ENCODE measurements at regions not wholly inside any gene's neighbourhood (a gene's known extent, or its start where the extent isn't known, plus 50 kb on each side); places are given as distances from the start of the nearest gene placed in this dataset.
A peak's percentile ranks its signal among the peaks of the same experiment; 100 is the strongest.

- DNase-seq (ENCODE audit: low spot score): no peak
Observed at GRCh38 chr9:94159069-94159939, 75.0 kb downstream of the PTPDC1 start.

GRCh38 chr9:94160594-94161501 lies 76.6 kb downstream of the PTPDC1 start:
- DNase-seq (ENCODE audit: low spot score): no peak

DNA sequence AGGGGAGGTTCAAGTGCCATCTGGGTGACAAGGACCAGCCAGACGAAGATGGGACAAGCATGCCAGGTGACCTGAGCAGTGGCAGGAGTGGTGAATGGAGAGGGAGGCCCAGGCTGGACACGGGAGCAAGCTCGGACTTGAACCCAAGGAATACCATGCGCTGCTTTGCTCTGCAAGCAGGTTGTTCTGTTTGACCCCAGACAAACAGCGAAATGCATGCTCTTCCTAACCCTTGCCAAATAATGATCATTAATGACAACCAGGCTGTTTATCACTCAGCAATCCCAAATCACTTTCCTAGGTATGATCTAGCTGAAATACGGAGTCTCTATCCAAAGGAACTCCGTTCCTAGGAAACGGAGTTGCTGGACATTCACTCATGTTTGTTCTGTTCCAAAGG lies 77.4 kb downstream of the PTPDC1 start:
- DNase-seq (ENCODE audit: low spot score): no peak

- no peak for DNase-seq (ENCODE audit: low spot score)
Observed at GRCh38 chr9:94164806-94165549, 80.7 kb downstream of the PTPDC1 start.

GRCh38 chr9:94165592-94166235 lies 81.5 kb downstream of the PTPDC1 start:
- peak; percentile 97 for DNase-seq (ENCODE audit: low spot score)

DNA sequence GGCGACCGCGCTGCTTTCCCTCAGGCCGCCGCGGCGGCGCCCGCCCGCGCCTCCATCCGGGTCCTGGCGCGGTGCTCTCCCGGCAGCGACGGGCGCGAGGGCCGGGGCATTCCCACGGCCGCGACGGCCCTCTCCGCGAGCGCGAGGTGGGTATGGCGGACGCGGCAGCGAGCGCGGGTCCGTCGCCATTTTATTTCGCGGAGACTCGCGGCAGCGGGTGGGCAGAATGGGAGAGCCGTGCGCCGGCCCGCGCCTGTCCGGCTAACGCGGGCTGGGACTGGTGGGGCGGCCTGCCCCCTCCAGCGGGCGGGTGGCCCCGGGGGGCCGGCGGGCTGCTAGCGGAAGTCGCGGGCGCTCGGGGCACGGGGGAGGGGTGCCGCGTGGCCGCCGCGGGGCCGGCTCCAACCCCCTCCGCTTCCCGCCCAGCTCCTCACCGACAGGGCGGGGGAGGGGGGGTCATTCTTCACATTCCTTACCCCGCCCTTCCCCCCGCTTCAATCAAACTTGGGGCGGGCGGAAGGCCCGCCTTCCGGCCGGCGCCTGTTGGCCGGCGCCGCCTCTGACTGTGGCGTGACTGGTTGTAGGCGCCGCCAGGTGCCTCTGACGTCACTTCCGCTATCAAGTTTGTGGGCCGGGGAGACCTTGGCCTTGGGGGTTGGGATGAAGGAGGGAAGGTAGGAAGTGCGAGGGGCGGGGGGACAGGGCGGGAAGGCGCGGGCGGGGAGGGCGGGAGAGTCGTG lies 82.1 kb downstream of the PTPDC1 start:
- DNase-seq (ENCODE audit: low spot score): peak; percentile 96

GRCh38 chr9:94166976-94167346 lies 82.7 kb downstream of the PTPDC1 start:
- DNase-seq (ENCODE audit: low spot score): peak; percentile 87

DNA sequence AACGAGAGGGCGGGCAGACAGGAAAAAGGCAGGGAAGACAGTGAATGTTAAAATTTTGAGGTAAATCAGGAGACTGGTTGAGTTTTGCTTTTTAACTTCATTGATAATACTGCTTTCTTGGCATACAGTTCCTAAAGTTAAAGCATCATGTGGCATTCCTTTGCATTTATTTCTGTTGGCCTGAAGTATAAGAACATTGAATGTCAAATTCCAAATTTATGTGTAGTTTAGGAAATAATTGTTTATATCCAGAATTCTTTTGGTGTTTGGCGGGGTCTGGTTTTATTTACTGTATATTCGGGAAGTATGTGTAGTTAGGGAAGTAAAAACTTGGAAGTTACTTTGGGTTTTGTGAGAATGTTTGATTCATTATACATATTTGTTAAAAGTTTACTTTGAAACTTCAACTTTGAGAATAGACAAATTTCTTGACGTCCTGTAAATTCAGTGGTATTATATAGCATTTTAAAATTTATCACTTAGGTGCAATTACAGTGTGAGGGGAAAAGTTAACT lies 83.2 kb downstream of the PTPDC1 start:
- DNase-seq (ENCODE audit: low spot score): no peak

DNA sequence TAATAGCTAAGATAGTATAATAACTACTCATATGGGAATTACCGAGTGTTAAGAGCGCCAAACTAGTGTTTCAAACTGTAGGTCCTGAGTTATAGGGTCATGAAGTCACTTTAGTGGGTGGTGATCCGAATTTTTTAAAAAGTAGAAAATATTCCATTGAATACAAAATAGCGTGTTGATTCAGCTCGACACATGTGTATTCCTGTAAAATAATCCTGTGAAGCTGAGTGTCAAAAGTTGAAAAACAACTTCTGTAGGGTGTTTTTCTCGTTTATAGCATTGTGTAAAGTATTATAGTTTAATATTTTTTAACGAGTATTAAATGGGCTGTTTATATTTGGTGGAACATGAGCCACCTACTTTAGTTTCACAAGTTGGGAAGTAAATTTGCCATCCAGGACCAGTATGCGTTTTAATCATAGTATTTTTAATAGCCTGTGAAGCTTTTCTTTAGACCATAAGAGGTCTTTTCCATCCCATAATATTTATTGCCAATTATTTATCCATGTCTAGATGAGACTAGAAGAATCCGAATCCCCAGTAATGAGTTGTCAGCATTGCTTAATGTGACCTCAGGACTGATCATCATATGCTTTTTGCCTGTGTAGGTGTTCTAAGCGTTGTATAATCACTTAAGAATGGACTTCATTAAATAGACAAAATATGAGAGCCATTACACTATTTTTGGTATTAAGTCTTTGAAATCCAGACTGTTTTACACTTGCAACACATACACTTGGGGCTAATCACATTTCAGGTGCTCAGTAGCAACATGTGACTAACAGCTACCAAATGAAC lies 84.1 kb downstream of the PTPDC1 start:
- DNase-seq (ENCODE audit: low spot score): no peak

DNA sequence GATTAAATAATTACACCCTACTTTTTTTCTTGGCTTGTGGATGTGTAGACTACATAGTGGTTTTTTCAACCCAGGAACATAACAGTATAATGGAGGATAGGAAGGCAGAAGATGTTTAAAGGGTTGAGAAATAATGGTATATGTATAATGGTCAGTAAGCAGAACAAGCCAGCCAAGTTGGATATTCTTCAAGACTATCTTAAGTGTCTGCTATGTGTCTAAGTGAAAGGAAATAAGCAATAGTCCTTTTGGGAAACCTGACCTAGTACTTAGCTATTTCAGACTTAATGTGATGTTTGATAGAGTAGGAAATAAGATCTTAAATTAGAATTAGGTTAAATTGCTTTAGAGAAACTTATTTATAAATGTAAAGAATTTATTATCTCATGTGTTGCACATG lies 85.7 kb downstream of the PTPDC1 start:
- DNase-seq (ENCODE audit: low spot score): no peak

GRCh38 chr9:94173632-94174031 lies 85.5 kb upstream of the ZNF169 start:
- DNase-seq (ENCODE audit: low spot score): no peak

DNA sequence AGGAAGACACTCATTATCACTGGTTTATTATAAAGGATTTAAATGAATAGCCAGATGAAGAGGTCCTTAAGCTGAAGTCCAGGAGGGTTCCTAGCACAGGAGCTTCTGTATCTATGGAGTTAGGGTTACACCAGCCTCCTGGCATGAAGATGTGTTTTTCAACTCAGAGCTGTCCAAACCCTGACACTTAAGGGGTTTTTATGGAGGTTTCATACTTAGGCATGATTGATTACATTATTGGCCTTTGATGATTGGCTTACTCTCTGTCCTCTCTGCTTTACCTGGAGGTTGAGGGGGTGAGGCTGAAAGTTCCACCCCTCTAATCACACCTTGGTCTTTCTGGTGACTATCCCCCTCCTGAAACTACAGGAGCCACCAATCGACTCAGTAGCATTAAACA lies 84.9 kb upstream of the ZNF169 start:
- no peak for DNase-seq (ENCODE audit: low spot score)

DNA sequence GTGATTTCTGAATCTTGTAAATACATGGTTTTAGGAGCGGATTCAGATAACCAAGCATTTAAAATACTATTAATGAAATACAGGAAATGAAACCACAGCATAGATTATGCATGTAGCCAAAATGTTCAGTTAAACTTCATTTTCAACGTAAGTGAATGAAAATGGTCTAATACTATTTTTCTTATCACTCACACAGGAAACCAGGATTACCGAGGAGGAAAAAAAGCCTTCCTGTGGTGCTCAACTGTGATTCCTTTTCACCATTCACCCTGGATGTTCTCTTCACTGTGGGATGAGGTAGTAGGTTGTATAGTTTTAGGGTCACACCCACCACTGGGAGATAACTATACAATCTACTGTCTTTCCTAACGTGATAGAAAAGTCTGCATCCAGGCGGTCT lies 83.4 kb upstream of the ZNF169 start:
- DNase-seq (ENCODE audit: low spot score): no peak

DNA sequence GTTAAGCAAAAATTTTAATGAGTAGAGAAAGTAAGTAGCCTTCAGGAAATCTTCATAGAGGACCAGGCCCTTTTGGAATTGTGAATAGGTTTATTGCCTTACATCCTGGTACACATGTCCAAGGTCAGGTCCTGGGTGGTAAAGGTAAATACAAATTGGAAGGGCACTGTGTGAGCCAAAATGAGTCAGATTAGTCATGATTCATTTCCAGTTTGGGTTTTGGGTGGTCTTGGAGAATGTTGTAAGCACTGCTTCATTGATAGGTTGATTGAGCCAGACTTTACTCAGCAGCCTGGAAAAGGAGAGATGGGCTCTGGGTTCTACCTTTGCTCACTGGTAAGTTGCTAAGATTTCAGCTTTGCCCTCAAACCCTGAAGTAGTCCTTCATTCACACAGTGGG lies 82.5 kb upstream of the ZNF169 start:
- no peak for DNase-seq (ENCODE audit: low spot score)

- no peak for DNase-seq (ENCODE audit: low spot score)
Observed at GRCh38 chr9:94178927-94179326, 80.2 kb upstream of the ZNF169 start.

GRCh38 chr9:94181408-94182181 lies 77.5 kb upstream of the ZNF169 start:
- no peak for DNase-seq (ENCODE audit: low spot score)

DNA sequence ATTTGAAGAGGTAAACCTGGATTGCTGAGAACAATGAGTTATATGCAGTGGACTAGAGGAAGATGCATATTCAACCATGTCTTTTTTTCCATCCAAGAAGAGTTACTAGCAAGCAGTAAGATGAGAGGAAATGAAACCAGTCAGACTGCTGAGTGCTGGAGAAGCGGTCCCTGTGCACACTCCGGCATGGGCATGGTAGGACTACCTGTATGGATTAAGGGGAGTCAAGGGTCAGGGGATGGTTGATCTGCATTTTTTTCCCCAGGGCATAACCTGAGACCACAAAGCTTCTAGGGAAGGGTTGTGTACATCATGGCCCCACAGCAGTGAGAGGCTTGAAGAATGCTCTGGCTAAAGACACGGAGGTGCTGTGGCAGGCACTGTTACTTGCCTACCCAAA lies 76.6 kb upstream of the ZNF169 start:
- DNase-seq (ENCODE audit: low spot score): no peak

DNA sequence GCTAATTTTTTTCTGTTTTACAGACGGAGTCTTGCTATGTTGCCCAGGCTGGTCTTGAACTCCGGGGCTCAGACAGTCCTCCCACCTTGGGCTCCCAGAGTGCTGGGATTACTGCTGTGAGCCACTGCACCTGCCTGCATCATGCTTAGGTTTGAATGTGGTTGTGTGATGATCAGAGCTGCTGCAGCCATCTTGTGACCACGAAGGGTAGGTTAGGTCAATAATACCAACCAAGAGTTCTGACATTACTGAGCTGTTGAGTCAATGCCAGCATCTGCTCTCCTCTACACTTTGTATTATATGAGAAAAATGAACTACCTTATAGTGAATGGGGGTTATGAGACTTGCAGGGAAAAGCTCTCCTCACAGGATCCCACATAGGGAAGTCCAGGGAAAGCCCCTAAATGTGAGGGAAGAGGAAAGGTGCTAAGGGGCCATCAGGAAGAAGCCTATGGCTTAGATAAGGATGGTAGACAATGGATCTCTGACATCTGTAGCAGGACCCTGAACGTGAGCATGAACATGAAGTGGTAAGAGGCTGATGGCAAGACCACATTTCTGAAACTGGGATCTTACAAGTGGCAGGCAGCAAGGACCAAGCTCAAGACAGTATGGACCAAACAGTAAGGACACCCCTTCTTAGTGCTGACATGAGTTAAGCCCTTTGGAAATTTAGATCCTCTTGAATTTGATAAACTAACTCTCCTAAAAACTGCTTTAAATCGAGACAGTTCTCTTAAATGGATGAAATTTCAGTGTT lies 75.7 kb upstream of the ZNF169 start:
- no peak for DNase-seq (ENCODE audit: low spot score)

- DNase-seq (ENCODE audit: low spot score): no peak
Observed at GRCh38 chr9:94188246-94188645, 70.9 kb upstream of the ZNF169 start.
